ENCODE measurements at regions not wholly inside any gene's neighbourhood (a gene's known extent, or its start where the extent isn't known, plus 50 kb on each side); places are given as distances from the start of the nearest gene placed in this dataset.
"Not testable (repeated sequence)": the region's sequence is repeated elsewhere in the genome, so short reads cannot be mapped to it uniquely, and the experiment has no call there.

DNA sequence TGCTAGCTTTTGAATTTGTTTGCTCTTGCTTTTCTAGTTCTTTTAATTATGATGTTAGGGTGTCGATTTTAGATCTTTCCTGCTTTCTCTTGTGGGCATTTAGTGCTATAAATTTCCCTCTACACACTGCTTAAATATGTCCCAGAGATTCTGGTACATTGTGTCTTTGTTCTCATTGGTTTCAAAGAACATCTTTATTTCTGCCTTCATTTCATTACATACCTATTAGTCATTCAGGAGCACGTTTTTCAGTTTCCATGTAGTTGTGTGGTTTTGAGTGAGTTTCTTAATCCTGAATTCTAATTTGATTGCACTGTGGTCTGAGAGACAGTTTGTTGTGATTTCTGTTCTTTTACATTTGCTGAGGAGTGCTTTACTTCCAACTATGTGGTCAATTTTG lies 51.2 kb upstream of the MB21D2 start:
- not testable (repeated sequence) for DNase-seq

DNA sequence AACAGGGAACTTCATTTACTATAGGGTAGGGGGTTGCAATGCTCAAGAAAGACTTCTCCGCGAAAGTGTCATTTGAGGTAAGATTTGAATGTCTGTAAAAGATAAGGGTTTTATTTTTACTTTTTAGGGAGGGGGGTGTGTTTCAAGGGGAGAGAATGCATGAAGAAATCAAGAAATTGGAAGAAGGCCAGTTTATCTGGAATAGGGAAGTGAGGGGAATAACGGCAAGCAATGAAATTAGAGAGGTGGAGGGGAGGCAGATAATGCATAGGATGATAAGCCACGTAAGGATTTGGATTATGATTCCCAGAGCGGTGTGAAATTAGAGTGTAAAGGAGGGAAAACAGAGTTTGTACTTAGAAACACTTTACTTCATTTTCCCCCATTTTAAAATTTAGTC lies 63.0 kb upstream of the MB21D2 start:
- DNase-seq = no peak

DNA sequence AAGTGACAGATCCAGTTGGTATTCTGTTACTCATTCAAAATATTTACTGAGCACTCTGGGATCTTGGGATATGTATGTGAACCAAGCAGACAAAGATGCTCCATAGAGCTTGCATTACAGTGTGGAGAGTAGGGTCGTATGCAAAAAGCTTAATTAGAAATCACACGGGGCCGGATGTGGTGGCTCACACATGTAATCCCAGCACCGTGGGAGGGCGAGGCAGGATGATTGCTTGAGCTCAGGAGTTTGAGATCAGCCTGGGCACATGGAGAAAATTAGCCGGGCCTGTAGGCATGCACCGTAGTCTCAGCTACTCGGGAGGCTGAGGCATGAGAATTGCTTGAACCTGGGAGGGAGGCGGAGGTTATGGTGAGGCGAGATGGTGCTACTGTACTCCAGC lies 68.7 kb upstream of the MB21D2 start:
- no peak for DNase-seq

DNA sequence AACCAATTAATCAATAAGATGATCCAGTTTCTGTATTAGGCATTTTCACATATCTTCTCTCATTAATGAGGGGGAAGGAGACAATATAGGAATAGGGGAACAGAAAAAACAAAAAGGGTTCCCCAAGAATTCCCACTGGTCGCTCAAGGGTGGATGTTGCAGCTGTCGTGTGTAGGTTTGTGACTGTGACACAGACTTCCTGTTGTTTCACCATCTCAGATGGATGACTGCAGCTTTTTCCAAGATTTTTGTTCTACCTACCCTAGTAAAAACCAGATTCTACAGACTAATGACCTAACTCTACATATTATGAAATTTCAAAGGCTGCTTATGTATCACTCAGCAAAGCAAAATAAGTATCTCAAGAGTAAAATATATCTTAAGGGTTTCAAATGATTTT lies 73.7 kb upstream of the MB21D2 start:
- DNase-seq = no peak

DNA sequence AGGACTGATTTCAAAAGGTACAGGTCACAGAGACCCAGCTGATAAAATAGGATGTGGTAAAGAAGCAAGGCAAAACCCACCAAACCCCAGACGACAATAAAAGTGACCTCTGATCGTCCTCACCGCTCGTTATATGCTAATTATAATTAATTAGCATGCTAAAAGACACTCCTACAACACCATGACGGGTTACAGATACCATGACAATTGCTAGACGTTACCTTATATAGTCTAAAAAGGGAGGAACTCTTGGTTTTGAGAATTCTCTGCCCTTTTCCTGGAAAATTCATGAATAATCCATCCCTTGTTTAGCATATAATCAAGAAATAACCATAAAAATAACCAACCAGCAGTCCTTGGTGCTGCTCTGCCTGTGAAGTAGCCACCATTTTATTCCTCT lies 74.7 kb upstream of the MB21D2 start:
- DNase-seq = no peak

DNA sequence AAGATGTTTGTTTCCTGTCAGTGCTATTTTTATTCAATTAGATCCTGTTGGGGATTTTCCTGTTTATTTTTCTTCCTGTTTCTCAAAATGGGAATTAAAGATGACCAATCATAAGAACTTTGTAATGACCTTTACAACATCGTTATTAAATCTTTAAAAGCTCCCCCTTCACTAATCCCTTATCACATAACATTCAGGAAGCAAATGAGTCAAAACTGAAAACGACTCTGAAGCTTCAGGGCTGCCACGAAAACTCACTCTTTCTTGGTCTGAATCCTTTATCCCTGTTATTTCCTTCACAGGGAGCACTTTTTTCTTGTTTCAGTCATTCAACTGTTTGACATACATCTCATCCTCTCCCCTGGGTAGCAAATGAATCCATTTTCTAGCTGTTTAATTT lies 75.8 kb upstream of the MB21D2 start:
- DNase-seq = no peak

DNA sequence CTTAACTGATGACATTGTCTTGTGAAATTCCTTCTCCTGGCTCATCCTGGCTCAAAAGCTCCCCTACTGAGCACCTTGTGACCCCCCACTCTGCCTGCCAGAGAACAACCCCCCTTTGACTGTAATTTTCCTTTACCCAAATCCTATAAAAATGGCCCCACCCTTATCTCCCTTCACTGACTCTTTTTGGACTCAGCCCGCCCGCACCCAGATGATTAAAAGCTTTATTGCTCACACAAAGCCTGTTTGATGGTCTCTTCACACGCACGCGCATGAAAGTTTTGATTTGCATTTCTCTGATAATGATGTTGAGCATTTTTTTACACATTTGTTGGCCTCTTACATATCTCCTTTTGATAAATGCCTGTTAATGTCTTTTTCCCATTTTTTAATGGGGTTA lies 83.5 kb upstream of the MB21D2 start:
- DNase-seq = not testable (repeated sequence)

DNA sequence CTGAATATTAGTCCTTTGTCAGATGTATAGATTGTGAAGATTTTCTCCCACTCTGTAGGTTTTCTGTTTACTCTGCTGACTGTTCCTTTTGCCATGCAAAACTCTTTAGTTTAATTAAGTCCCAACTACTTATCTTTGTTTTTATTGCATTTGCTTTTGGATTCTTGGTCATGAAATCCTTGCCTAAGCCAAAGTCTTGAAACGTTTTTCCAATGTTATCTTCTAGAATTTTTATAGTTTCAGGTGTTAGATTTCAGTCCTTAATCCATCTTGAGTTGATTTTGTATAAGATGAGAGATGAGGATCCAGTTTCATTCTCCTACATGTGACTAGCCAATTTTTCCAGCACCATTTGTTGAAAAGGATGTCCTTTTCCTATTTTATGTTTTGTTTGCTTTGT lies 86.0 kb upstream of the MB21D2 start:
- not testable (repeated sequence) for DNase-seq

DNA sequence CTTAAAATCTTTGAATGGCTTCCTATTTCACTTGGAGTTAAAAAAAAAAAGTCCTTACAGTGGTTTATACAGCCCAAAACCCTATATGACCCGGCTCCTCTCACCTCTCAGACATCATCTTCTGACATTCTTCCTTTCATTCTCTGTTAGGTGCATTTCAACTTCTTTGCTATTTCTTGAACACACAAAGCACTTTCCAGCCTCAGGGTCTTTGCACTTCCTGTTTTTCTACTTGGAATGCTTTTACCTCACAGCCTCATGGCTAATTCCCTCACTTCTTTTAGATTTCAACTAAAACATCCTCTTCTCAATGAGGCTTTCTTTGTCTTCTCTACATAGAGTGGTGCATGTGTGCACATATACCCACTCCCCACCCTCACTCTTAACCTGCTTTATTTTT lies 91.0 kb upstream of the MB21D2 start:
- no peak for DNase-seq

DNA sequence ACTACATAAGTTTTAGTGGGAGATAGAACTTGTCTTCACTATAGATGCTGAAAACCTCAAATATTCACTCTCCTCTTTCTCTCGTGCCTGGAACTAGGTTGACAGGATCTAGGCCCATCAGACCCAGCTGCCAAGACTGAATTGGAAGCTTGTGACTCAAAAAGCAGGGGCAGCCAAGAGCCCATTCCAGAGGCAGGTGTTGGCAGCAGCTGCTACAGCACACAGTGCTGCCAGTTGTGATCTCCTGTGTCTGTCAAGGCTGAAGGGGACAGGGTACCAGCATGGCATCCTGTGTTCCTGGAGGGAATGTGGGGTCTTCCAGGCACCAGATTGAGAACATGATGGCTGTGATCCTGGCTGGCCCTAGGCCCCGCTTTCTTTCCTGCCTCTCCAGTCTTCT lies 92.5 kb upstream of the MB21D2 start:
- no peak for DNase-seq

DNA sequence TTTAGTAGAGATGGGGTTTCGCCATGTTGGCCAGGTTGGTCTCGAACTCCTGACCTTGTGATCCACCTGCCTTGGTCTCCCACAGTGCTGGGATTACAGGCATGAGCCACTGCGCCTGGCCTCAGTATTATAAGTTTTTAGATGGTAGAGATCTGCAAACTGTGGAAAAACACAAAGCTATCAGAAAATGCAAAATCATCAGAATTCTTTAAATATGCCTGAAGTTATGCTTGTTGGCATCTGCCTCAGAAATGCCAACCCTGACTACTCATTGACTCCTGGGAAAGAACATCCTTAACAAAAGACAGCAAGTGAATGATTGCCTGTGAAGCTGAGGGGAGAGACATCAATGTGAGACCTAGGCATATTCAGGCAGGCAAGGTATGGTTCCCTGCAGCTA lies 94.3 kb upstream of the MB21D2 start:
- no peak for DNase-seq

DNA sequence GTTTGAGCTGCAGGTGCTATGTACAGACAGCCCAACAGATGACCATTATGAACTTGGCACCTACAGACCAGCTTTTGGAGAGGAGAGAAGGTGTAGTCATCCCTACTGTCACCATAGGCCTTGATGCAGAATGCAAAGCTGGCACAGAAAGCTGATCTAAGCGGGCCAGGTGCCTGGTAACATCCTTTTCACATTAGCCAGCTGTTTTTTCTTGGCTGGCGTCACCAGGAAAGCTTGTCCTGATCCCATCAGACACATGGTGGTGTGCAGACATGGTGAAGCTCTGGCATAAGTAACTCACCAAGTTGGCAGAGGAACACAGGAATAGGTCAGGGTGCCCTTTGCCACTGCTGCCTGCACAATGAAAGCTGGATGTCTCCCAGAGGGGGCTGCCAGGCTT lies 97.2 kb upstream of the MB21D2 start:
- DNase-seq = peak; percentile 36

DNA sequence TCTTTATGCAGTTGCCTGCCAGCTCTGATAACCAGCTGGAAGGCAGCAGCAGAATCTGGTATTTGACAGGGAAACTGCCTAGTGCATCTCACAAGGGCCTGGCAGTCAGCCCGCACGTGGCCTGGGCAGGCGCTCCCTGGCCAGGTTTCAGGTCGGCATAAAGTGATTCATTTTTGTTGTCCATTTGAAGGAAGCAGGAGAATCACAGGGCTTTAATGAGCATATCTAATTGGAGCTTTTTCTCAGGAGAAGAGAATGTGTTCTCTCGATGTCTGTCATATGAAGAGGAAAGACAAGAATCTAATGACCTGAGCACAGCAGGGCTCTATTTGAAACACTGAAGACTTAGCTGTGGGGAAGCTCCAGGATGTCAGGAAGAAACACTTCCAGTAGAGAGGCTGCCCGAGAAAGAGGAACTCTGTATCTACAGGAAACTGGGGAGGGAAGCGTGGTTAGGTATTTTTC lies 98.8 kb upstream of the MB21D2 start:
- DNase-seq = no peak

DNA sequence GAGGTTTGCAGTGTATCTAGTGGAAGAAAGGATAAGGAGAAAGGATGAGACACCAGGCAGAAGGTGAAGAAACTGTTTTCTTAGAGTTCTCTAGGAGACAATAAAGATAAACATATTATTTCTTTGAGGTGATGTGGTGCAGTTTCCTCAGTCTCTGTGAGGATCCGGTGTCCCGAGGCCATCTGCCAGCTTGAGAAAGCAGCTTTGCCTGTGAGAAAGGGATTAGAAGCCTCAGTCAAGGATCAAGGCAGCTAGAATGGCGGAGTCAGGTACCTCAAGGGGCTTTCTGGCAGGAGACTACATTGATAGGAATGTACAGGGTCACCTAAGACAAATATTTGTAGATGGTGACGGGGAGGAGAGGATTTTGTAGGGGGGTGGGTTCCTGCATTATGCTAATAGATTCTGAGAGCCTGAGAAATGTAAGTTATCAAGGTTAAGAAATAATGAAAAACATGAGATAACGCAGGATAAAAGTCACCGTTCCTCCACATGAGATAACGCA lies 103.9 kb upstream of the MB21D2 start:
- peak; percentile 40 for DNase-seq

DNA sequence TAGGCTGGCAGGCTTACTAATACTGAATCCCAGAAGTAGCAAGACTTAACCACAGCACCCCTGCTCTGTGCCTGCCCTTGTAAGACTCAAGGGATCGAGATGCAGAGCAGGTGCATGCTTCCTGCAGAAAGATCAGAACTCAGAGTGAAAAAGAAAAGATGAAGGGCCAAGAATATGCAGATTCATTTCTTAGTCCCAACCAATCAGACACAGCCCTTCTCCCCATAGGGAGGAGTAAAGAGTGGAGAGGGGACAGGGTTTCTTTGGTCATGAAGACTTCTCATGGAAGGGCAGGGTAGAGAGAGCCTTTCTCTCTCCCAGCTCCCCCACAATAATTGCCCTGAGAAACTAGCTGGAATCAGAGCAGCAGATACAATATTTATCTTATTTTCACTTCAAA lies 105.6 kb upstream of the MB21D2 start:
- no peak for DNase-seq

DNA sequence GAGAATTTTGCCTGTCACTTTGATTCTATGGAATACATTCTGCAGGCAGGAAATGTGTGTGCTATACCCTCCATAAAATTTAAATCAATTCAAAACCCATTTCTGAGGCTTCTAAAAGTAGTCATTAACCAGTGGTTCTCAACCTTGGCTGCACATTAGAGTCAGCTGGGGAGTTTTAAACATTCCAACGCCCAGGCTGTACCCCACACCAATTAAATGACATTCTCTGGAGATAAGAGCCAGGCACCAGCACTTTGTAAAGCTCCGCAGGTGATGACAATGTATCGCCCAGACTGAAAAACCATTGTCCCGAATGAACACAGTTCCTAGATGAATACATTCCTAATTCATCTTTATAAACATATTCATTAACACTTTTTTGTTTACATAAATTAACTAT lies 110.6 kb upstream of the MB21D2 start:
- no peak for DNase-seq

DNA sequence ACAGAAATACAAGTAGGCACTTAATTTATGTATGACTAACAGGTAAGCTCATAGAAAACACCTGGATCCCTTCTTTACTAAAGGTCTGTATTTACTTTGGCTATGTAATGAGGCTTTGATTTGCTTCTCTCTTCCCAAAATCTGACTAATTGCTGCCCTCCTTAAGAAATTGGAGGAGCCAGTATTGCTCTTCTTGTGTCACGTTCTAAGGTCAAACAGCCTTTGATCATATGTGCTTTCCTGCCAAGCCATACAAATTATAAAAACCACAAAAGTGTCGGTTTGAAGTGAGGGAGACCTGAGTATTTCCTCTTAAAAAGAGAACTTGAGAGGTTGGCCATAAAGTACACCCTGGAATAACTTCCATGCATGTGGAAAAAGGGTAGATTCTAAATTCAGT lies 112.1 kb upstream of the MB21D2 start:
- DNase-seq = peak; percentile 14

DNA sequence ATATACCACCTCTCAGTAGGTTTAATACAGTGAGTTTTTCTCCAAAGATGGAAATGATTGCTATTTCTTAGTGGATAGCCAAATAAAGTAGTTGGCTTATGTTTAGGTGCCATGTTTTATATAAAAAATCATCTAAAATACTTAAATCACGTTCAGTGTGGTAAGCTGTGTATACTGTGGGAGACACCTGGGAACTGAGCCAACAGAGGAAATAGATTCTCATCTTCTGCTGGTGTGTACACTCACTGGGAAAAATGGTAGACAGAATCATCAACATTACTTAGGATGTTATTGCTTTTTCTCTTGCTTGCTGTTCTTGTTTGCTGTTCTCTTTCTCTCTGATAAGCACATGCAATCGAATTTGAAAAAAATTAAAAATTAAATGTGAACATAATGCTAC lies 112.6 kb upstream of the MB21D2 start:
- peak; percentile 48 for DNase-seq

DNA sequence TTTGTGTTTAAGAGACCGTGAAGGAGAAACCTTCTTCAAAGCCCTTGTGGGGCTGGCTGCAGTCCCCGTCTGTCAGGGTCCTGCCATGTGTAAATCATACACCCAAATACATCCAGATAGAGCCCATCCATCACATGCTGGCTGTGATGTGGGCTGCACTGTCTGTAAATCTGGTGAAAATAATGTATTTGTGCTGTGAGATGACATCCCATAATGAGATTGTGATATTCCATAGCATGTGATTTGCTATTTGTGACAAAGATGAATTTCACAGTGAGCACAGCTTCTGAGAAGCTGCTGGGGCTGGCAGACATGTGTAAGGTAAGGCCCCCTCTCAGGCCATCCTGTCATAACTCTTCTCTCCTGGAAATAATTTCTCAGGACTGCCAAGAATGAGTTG lies 114.3 kb upstream of the MB21D2 start:
- DNase-seq = no peak

DNA sequence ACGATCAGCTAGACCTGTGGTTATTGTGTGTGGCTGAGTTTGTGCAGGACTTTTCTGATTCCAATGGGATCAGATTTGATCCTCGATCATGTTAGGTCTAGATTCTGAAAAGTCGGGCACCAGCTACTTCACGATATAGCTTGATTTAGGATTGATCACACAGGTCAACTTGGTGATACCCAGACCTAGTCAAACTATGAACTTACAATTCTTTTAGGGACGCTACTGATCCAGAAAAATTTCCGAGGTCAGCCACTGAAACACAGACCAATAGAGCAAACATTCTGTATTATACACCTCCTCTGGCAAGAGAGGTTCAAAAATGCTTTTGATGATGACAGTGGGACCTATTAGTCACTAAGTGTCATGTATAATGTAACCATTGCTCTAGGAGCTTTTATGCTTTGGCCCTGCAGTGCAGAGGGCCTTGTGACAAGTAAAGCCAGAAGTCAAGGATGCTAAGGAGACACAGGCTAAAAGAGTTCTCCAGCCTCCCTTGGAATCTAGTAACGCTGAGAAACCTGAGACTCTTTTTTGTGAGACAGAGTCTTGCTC lies 115.6 kb upstream of the MB21D2 start:
- no peak for DNase-seq

DNA sequence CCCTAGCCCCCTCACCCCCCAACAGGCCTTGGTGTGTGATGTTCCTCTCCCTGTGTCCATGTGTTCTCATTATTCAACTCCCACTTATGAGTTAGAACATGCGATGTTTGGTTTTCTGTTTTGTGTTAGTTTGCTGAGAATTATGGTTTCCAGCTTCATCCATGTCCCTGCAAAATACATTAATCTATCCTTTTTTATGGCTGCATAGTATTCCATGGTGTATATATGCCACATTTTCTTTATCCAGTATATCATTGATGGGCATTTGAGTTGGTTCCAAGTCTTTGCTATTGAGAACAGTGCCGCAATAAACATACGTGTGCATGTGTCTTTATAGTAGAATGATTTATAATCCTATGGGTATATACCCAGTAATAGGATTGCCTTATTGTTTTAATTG lies 120.2 kb upstream of the MB21D2 start:
- not testable (repeated sequence) for DNase-seq

DNA sequence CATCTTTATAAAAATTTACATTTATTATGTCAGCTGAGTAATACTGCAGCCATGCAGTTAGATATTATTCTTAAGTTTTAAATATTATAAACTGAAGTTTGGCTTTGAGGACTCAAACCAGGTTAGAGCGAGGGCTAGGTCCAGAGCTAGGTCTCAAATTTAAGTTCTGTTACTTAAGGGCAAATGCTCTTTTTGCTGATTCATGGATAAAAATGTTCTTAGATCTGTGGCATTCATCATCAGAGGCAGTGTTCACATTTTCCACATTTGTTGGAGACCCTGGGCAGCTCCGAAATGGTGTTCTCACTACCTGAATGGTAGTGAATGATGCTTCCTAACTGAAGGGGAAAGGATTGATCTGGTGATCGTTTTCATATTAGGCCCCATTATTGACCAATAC lies 121.4 kb upstream of the MB21D2 start:
- DNase-seq = no peak

DNA sequence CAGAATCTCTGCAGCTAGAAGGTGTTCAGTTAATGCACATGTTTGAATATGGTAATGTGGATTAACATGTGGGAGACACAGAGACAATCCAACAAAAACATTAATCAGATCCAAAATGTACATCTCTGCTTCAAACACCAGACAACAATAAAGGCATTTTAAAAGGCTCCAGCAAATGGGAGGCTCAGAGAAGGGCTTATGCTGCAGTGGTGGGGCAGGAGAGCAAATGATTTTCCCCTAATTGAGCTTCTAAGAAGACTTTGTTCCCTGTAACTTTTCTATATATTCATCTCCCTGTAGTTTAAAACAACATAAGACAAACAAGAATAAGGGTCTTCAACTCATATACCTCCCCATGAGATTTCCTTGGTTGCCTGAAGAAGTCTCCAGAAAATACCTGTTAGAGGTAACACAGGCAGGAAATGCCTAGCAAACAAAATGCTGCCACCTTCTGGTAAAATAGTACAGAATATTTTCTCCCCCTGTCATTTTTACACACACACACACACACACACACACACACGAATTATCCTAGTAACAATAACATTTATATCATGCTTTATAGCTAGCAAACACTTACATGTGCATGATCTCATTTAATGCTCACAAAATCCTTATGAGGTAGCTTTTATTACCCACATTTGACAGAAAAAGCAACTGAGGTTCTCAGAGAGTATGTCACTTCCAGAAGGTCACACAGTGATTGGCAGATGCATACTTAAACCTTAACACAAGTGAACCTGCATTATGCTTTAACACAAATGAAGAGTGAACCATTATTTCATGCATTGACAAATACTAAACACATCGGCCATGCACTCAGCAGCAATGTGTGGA lies 123.4 kb upstream of the MB21D2 start:
- DNase-seq = peak; percentile 59

DNA sequence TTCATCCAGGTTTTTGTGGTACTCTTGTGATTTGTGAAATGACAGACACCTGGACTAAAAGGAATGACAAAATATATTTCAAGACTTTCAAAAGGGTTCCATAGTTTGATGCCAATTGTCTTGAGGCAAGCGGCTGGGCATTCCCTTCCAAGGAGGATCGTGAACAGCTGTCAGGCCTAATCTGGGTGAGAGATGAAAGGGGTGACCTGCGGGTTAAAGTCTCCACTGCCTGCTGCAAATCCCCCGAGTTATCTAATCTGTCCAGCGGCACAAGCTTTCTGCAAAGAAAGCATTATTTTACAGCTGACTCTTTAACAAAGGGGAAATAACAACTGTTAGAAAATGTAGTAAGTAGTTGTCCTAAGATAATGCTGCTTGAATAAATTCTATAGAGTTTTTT lies 128.7 kb upstream of the MB21D2 start:
- DNase-seq = no peak

DNA sequence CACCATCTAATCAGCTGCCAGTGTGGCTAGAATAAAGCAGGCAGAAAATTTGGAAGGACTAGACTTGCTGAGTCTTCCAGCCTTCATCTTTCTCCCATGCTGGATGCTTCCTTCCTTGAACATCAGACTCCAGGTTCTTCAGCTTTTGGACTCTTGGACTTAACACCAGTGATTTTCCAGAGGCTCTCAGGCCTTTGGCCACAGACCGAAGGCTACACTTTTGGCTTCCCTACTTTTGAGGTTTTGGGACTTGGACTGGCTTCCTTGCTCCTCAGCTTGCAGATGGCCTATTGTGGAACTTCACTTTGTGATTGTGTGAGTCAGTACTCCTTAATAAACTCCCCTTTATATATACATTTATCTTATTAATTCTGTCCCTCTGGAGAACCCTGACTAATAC lies 129.8 kb upstream of the MB21D2 start:
- not testable (repeated sequence) for DNase-seq

Data from NCI-H2171 treated with DMSO at 0.1 percent for 48 hours (cell line).